Memory B cell (primary cell): ENCODE measurements at regions not wholly inside any gene's neighbourhood (a gene's known extent, or its start where the extent isn't known, plus 50 kb on each side); places are given as distances from the start of the nearest gene placed in this dataset.
"Not testable (repeated sequence)": the region's sequence is repeated elsewhere in the genome, so short reads cannot be mapped to it uniquely, and the experiment has no call there.

Experiments used
- ATAC-seq: fragments of 150-1000 bp; cut with Tn5 transposase; 2 replicates; pipeline ENCODE4 v1.10.0; 2021; ENCODE audit warnings: low read depth, mild to moderate bottlenecking, moderate library complexity
- DNase-seq, 2 donors: peaks; one replicate each; pipeline ENCODE4 v3.0.0; 2022; ENCODE audit warnings: low spot score in 2 of 2
- H3K27ac Mint-ChIP-seq: one replicate; pipeline ENCODE4 v1.8.0; 2022; ENCODE audit warnings: mild to moderate bottlenecking, moderate library complexity, mixed read lengths
- H3K27me3 Mint-ChIP-seq: one replicate; pipeline ENCODE4 v1.8.0; 2022; ENCODE audit warnings: mixed read lengths
- H3K36me3 Mint-ChIP-seq: one replicate; pipeline ENCODE4 v1.8.0; 2022; ENCODE audit warnings: mild to moderate bottlenecking, mixed read lengths
- H3K4me1 Mint-ChIP-seq: one replicate; pipeline ENCODE4 v1.8.0; 2022; ENCODE audit warnings: mixed read lengths
- H3K4me3 Mint-ChIP-seq: one replicate; pipeline ENCODE4 v1.8.0; 2022; ENCODE audit warnings: mild to moderate bottlenecking, moderate library complexity, mixed read lengths
- H3K9me3 Mint-ChIP-seq: one replicate; pipeline ENCODE4 v1.8.0; 2022; ENCODE audit warnings: mixed read lengths

DNA sequence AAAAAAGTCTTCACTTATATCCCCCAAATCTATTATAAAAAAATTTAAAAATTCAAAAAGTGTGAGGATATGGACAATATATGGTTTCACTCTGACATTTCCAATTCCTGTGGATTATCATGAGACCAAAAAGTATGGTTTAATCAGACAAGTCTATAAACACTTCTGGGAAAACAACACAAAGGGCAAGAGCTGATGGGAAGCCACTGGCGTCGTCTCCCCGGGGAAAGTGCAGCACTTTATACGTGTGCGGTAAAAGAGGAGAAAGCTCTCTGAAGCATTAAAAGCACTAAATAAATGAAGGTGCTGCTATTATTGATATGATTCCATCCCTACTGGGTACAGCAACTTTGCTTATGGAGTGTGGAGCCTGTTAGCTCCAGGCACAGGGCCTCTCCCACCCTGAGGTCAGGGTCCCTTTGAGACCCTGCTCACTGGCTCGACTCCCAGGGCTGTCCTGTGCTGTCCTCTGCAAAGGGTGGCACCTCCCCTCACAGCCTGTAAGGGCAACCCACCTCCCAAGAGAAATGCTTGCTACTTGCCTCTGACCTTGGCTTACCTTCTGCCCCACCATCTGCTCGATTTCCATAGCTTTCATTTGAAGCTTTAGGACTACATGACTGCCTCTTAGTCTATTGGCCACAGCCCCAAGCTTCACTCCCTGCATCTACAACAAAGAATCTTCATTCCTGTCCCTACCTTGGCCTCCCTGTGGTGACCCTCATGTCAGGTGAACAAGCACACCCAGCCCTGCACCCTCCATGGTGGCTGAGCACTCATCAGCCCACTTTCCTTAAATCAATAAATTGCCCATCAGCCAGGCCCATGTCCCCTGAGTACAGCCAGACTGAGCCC, 248.6 kb downstream of the HNRNPD start:
- Mint-ChIP-seq H3K9me3 (no peaks in the 10 kb centered on the region), H3K36me3 (no peaks in the 10 kb centered on the region), H3K4me1 (no peaks in the 10 kb centered on the region), H3K4me3 (no peak overlapping the region), H3K27ac (no peak overlapping the region), H3K27me3 (peaks cover 9% of the 10 kb centered on the region)
- ATAC-seq (no peak), DNase-seq (no peak)

GRCh38 chr4:82124365-82124764, 249.4 kb downstream of the HNRNPD start:
- H3K4me1 Mint-ChIP-seq: no peaks in the 10 kb centered on the region
- no peaks in the 10 kb centered on the region for H3K36me3 Mint-ChIP-seq
- ATAC-seq: no peak

DNA sequence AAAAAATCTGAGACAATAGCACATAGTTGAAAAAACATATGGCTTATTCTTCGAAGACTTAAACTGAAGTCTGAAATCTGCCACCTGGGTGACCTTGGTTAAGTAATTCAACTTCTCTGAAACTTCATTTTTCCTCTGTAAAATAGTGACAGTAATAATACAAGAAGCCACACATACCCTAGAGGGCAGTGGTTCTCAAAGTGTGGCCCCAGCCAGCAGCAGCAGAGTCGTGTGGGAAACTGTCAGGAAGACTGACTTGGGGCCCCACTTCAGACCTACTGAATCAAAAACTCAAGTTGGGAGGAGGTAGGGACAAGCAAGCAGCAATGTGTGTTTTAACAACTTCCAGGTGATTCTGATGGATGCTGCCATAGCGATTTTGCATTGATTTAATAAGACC, 249.9 kb downstream of the HNRNPD start:
- Mint-ChIP-seq H3K27ac (no peak overlapping the region), H3K27me3 (peaks cover 5% of the 10 kb centered on the region), H3K9me3 (no peaks in the 10 kb centered on the region), H3K4me3 (no peak overlapping the region), H3K4me1 (no peaks in the 10 kb centered on the region), H3K36me3 (no peaks in the 10 kb centered on the region)
- no peak for DNase-seq
- ATAC-seq: no peak

More at GRCh38 chr4:82124365-82124764, 249.4 kb downstream of the HNRNPD start:
- Mint-ChIP-seq H3K27me3 (peaks cover 9% of the 10 kb centered on the region), H3K4me3 (no peak overlapping the region), H3K27ac (no peak overlapping the region), H3K9me3 (no peaks in the 10 kb centered on the region)
- DNase-seq: no peak

DNA sequence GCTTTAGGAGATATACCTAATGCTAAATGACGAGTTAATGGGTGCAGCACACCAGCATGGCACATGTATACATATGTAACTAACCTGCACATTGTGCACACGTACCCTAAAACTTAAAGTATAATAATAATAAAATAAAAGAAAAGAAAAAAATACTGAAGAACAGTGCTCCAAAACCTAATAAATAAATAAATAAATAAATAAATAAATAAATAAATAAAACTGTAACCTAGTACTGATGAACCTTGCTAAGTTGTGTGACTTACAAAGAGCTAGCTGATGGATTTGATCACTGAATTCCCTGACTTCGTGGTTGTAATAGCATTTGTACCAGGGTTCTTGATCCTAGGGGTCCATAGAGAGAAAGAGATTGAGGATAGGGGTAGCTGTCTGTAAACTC, 258.6 kb downstream of the HNRNPD start:
- H3K27me3 Mint-ChIP-seq, H3K27ac Mint-ChIP-seq: not testable (repeated sequence)

DNA sequence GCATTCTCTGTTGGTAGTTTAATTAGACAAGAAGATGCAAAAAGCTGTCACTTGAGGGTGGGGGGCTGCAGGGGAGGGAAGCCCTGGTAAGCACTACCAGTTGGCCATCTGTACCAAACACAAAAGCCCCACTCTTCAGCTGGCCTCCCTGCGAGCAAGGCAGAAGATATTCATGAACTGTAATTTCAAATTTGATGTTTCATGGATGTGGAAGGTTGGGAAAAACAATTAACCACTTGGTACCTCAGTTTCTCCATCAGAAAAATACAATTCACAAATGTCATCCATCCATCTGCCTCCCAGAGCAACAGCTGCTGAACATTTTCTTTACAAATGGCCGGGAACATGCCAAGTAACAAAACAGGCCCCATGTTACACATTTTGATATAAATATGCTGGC, 265.3 kb downstream of the HNRNPD start:
- no peaks in the 10 kb centered on the region for H3K36me3 Mint-ChIP-seq
- peaks cover 15% of the 10 kb centered on the region for H3K27me3 Mint-ChIP-seq
- ATAC-seq (no peak), DNase-seq (no peak)
- H3K9me3 Mint-ChIP-seq: peaks cover 2% of the 10 kb centered on the region
- H3K4me3 Mint-ChIP-seq: no peak overlapping the region
- H3K4me1 Mint-ChIP-seq: no peaks in the 10 kb centered on the region
- H3K27ac Mint-ChIP-seq: no peak overlapping the region

More for the DNA sequence above, 258.6 kb downstream of the HNRNPD start:
- H3K4me3 Mint-ChIP-seq, H3K4me1 Mint-ChIP-seq, H3K9me3 Mint-ChIP-seq, ATAC-seq, H3K36me3 Mint-ChIP-seq, DNase-seq: not testable (repeated sequence)

DNA sequence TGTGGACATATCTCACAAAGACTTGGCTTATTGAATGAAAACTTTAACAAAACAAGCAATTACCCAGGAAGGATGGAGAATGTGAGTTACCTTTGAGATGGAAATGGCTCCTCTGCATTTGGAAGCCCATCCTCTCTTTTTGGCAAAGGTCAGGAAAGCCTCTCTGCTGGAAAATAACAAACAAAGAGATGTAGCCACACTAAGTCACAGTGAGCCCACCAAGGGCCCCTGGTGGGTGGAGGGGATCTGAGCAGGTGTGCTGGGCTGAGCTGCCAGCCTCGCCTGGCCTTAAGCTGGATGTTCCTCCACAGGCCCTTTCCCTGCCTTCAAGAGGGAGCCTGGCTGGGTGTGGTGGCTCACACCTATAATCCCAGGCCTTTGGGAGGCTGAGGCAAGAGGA, 269.2 kb downstream of the HNRNPD start:
- Mint-ChIP-seq H3K27me3 (peaks cover 13% of the 10 kb centered on the region), H3K27ac (no peak overlapping the region), H3K4me3 (no peak overlapping the region), H3K36me3 (no peaks in the 10 kb centered on the region), H3K9me3 (peaks cover 2% of the 10 kb centered on the region), H3K4me1 (no peaks in the 10 kb centered on the region)
- DNase-seq (no peak), ATAC-seq (no peak)

DNA sequence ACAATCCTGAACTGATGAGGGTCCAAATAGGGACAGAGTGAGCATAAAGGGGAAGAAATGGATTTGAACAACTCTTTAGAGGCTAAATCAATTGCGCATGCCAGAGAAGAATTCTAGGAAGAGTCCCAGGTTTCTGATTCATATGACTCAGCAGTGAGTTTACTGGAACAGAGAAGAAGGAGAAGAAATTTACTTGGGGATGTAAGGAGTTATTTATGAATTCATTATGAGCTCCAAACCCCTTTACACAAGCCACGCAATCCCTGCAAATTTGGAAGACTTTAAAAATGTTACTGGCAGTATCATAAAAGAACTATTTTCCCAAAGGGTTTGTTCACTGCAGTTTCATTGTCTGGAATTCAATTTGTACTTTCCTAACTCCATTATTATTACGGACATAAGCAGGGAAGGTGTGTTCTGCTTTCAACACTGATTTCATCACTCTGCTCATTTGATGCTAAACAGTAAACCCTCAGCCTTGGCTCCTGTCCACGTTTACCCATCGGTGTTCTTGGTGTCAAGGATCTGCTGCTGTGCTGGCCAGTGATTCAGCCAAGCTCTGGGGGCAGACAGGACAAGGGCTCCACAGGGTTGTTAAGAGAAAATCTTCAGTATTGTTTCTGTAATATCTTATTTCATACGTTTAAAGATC, 273.7 kb downstream of the HNRNPD start:
- ATAC-seq (no peak), DNase-seq (no peak)
- Mint-ChIP-seq H3K27ac (no peak overlapping the region), H3K27me3 (peaks cover 5% of the 10 kb centered on the region), H3K36me3 (no peaks in the 10 kb centered on the region), H3K9me3 (no peaks in the 10 kb centered on the region), H3K4me3 (no peak overlapping the region), H3K4me1 (no peaks in the 10 kb centered on the region)

DNA sequence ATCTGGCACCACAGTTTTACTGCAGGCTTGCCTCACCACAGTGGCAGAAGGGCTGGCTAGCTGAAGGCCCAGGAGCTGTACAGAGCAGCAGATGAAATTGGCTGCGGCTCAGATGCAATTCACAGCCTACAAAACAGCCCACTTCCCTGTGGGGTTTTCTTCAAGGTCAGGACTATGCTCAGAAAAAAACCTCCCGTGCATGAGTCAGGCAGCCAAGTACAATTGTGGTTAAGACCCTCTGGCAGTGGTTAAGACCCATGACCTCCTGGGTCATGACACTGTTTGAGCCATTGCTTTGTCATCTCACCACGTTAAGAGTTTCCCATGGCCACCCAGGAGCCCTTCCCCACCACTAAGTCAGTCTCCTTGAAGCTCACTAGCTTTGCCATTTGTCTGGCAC, 276.3 kb downstream of the HNRNPD start:
- ATAC-seq: no peak
- no peaks in the 10 kb centered on the region for H3K36me3 Mint-ChIP-seq
- no peak overlapping the region for H3K4me3 Mint-ChIP-seq
- H3K27ac Mint-ChIP-seq: no peak overlapping the region
- no peaks in the 10 kb centered on the region for H3K4me1 Mint-ChIP-seq
- no peaks in the 10 kb centered on the region for H3K9me3 Mint-ChIP-seq
- H3K27me3 Mint-ChIP-seq: peaks cover 6% of the 10 kb centered on the region
- DNase-seq: no peak

GRCh38 chr4:82090717-82091116, 283.1 kb downstream of the HNRNPD start:
- ATAC-seq (no peak), DNase-seq (no peak)
- Mint-ChIP-seq H3K4me3 (no peak overlapping the region), H3K4me1 (no peaks in the 10 kb centered on the region), H3K9me3 (no peaks in the 10 kb centered on the region), H3K27me3 (peaks cover 5% of the 10 kb centered on the region), H3K36me3 (no peaks in the 10 kb centered on the region), H3K27ac (no peak overlapping the region)

DNA sequence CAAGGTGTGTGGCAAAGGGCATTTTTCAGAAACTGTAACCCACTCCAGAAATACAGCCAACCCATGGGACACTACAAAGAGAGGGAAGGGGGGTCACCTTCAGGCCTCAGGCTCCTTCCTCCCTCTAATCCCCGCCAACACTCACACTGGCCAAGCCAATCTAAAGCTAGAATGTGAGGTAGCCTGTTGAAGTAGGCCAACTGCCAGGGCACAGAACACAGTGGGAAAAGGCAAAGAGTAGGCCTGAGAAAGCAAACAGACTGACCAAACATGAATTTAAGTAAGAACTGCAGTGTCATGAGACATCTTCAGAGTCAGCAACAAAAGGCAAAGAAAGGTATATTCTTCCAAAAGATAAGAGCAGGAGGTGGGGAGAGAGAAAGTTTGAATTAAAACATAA, 289.0 kb downstream of the HNRNPD start:
- Mint-ChIP-seq H3K36me3 (peaks cover 2% of the 10 kb centered on the region), H3K27me3 (peaks cover 12% of the 10 kb centered on the region), H3K9me3 (peaks cover 2% of the 10 kb centered on the region), H3K27ac (no peak overlapping the region), H3K4me1 (no peaks in the 10 kb centered on the region), H3K4me3 (no peak overlapping the region)
- DNase-seq: no peak
- no peak for ATAC-seq

- not testable (repeated sequence) for ATAC-seq, H3K9me3 Mint-ChIP-seq, H3K4me1 Mint-ChIP-seq, H3K36me3 Mint-ChIP-seq, DNase-seq, H3K4me3 Mint-ChIP-seq, H3K27ac Mint-ChIP-seq
- peaks cover 12% of the 10 kb centered on the region for H3K27me3 Mint-ChIP-seq
Observed at GRCh38 chr4:82077471-82077995, 296.3 kb downstream of the HNRNPD start.

DNA sequence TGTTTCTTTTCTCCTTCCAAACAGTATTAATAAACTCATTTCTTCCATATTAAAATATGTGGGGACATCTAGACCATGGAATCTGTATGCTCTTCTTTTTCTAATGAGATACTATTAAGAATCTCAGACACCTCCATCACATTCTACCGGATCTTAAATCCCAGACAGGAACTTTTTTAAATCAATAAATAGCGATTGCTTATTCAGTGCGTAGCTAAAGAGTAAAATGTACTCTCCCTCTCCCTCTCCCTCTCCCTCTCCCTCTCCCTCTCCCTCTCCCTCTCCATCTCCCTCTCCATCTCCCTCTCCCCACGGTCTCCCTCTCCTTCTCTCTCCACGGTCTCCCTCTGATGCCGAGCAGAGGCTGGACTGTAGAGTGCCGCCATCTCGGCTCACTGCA, 297.0 kb downstream of the HNRNPD start:
- no peaks in the 10 kb centered on the region for H3K36me3 Mint-ChIP-seq
- ATAC-seq (no peak), DNase-seq (no peak)
- H3K4me1 Mint-ChIP-seq: no peaks in the 10 kb centered on the region
- no peak overlapping the region for H3K27ac Mint-ChIP-seq
- H3K9me3 Mint-ChIP-seq: no peaks in the 10 kb centered on the region
- H3K27me3 Mint-ChIP-seq: peaks cover 7% of the 10 kb centered on the region
- H3K4me3 Mint-ChIP-seq: no peak overlapping the region

DNA sequence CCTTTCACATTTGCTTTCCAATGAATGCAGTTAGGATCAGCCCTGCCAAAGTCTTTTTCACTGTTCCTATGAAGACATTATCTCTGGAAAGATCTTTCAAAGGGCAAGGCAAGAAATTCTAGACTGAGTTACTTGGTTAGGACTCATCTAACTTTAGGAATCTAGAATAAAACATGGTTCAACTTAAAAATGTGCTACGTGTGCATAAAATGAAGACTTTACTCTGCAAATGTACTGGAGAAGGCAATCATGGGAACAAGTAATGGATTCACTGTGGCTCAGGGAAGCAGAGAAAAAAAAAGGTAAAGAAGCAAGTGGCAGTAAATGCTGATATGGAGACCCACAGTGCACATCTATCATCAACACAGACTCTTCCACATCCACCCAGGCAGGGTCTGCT, 297.4 kb downstream of the HNRNPD start:
- Mint-ChIP-seq H3K36me3 (no peaks in the 10 kb centered on the region), H3K4me3 (no peak overlapping the region), H3K27me3 (peaks cover 6% of the 10 kb centered on the region), H3K4me1 (no peaks in the 10 kb centered on the region), H3K27ac (no peak overlapping the region), H3K9me3 (no peaks in the 10 kb centered on the region)
- ATAC-seq (no peak), DNase-seq (no peak)

DNA sequence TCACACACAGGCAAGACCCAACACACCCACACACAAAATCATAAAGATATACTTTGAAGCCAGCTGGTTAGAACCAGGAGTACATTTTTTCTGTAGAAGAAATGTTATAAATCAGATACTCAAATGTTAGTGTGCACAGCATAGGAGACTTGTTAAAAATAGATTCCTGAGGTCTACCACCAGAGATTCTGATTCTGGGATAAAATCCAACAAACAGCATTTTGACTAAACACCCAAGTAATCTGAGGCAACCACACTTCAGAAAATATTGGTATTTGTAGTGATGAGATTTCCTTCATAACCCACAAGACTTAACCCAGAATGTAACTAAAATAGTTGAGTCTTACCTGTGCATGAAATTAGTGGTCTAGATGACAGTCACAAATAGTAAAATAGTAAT, 301.8 kb downstream of the HNRNPD start:
- Mint-ChIP-seq H3K4me3 (no peak overlapping the region), H3K27ac (no peak overlapping the region), H3K9me3 (no peaks in the 10 kb centered on the region), H3K4me1 (no peaks in the 10 kb centered on the region), H3K36me3 (no peaks in the 10 kb centered on the region), H3K27me3 (peaks cover 10% of the 10 kb centered on the region)
- ATAC-seq (no peak), DNase-seq (no peak)
